Astrocyte (in vitro differentiated cells and primary cell): ENCODE measurements at regions not wholly inside any gene's neighbourhood (a gene's known extent, or its start where the extent isn't known, plus 50 kb on each side); places are given as distances from the start of the nearest gene placed in this dataset.

ENCODE experiments used
- EZH2 ChIP-seq: IDR thresholded peaks from 2 replicates; pipeline ENCODE4 v1.6.1; 2012; ENCODE audit warnings: mild to moderate bottlenecking, low read length, inconsistent platforms; ENCODE audit not compliant: insufficient read depth
- TF ChIP-seq, protein P1 (sequence below): IDR thresholded peaks from 2 replicates; pipeline ENCODE4 v1.5.1; 2011; ENCODE audit warnings: low read depth, mild to moderate bottlenecking, inconsistent platforms, low read length, moderate library complexity; ENCODE audit not compliant: insufficient read depth

DNA sequence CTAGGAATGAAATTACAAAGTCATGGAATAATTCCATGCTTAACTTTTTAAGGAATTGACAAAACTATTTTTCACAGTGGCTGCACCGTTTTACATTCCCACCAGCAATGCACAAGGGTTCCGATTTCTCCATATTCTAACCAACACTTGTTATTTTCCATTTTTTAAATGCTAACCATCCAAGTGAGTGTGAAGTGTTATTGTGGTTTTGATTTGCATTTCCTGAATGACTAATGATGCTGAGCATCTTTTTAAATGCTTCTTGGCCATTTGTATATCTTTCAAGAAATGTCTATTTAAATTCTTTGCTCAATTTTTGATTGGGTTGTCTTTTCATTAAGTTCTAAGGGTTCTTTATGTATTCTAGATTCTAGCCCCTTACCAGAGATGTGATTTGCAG is 479.5 kb upstream of the SMARCA2 start:
- TF ChIP-seq, protein P1, sequence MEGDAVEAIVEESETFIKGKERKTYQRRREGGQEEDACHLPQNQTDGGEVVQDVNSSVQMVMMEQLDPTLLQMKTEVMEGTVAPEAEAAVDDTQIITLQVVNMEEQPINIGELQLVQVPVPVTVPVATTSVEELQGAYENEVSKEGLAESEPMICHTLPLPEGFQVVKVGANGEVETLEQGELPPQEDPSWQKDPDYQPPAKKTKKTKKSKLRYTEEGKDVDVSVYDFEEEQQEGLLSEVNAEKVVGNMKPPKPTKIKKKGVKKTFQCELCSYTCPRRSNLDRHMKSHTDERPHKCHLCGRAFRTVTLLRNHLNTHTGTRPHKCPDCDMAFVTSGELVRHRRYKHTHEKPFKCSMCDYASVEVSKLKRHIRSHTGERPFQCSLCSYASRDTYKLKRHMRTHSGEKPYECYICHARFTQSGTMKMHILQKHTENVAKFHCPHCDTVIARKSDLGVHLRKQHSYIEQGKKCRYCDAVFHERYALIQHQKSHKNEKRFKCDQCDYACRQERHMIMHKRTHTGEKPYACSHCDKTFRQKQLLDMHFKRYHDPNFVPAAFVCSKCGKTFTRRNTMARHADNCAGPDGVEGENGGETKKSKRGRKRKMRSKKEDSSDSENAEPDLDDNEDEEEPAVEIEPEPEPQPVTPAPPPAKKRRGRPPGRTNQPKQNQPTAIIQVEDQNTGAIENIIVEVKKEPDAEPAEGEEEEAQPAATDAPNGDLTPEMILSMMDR = no peak
- no peak for TF ChIP-seq EZH2
